Epidermal melanocyte (primary cell): ENCODE measurements at regions not wholly inside any gene's neighbourhood (a gene's known extent, or its start where the extent isn't known, plus 50 kb on each side); places are given as distances from the start of the nearest gene placed in this dataset.

Experiments used
- DNase-seq: peaks from one replicate; pipeline ENCODE4 v3.0.0; 2011; ENCODE audit warnings: low spot score; ENCODE audit not compliant: insufficient read length

- DNase-seq: no peak
Observed at GRCh38 chr11:115802641-115803040, 298.4 kb upstream of the CADM1 start.

GRCh38 chr11:115792903-115793302, 288.7 kb upstream of the CADM1 start:
- no peak for DNase-seq

- DNase-seq: no peak
Observed at GRCh38 chr11:115787302-115787701, 283.1 kb upstream of the CADM1 start.

DNA sequence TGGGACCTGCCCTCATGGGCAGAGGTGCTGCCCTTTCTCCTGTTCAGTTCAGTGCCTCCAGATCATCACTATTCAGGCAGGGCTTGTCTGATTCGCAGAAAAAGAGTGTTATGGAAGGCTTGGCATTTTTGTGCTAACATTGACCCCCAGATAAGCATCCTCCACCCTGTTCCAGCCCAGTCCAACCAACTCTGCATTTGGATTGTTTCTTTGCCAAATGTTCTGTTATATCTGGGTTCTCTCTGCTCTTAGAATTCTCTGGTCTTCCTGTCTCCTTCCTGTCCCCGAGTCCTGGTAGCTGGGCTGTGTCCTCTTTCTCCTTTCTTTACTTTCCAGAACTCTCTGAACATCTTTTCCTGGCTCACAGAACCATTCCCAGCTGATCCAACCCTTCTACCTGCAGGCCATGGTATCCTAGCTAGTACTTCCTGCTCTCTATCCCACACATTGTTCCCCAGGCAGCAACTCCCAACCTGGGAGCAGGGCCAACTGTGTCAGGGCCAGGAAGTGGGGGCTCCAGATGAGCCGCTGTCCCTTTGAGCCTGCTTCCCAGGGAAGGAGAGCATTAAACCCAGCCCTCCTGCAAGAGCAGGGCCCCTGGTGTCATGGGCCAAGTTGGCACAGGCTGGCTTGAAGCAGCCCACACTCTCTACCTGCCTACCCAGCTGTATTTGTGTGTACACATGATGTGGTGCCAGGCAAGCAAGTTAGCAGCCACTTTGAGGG, 280.7 kb upstream of the CADM1 start:
- DNase-seq: no peak

- DNase-seq: no peak
Observed at GRCh38 chr11:115780646-115781362, 276.6 kb upstream of the CADM1 start.

GRCh38 chr11:115778928-115779650, 274.9 kb upstream of the CADM1 start:
- DNase-seq: no peak

DNA sequence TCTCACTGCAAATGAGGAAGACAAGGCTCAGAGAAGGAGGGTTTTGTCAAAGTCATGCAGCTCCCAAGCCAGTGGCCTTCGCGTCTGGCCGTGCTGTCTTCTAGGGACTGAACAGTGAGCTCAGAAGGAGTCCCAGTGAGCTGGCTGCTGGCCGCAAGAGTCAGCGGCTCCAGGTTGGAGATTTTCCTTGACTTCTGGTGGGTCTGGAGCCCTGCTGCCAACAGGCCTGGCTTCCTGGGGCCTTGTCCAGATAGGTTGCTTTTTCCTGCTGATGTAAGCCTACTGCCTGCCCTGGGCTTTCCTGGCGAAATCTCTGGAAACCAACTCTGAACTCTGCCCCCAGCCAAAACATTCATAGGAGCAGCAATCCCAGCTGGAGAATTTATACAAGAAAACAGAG, 272.7 kb upstream of the CADM1 start:
- DNase-seq: no peak

DNA sequence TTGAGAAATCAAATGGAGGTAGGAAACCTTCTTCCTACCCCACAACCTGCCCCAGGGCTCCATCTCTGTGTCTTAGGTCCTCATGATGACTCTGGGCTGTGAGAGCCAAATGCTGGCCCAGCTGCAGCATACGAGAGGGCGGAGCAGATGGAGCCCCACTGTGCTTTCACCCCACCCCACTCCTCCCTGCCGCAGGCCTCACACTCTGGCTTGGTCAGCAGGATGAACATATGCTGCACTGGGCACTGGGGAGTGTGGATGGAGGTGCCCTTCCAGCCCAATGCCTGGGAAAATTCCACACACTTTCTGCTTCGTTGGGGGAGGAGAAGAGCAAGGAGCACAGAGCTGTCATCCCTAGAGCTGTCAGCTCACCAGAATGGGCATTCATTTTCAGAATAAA, 271.6 kb upstream of the CADM1 start:
- DNase-seq: no peak

DNA sequence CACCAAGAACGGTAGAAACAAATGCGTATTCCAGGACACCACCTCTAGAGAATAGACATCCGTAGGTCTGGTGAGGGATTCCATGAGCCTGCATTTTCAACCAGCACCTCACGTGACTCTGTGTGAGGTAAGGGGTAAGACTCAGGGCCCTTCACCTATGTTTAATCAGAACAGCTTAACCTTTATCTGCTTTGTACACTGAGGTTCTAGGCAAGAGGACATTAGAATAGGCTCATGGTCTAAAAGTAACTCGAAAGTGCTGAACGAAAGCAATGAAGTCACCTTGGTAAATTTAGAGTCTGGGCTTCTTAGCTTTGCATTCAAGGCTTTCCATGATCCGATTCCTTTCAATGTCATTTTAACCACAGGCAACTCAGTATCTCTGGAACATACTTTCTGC, 270.5 kb upstream of the CADM1 start:
- DNase-seq: no peak

GRCh38 chr11:115769891-115770290, 265.7 kb upstream of the CADM1 start:
- DNase-seq: no peak

DNA sequence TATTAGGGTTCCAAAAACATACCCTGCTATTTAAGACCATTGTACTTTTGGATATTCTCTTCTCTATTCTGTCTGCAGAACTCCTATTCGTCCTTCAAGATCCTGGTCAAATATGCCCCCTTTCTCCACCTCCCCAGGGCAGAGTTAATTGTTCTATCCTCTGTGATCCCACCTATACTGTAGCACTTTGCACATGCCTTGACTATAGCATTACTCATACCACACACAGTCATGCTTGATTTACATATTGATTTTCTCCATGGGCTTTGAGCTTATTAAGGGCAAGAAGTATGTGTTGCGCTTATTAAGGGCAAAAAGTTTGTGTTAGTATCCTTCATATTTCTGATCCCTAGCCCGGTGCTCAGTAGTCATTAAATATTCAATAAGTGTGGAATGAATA, 263.7 kb upstream of the CADM1 start:
- no peak for DNase-seq

- DNase-seq: no peak
Observed at GRCh38 chr11:115767047-115767802, 263.0 kb upstream of the CADM1 start.

DNA sequence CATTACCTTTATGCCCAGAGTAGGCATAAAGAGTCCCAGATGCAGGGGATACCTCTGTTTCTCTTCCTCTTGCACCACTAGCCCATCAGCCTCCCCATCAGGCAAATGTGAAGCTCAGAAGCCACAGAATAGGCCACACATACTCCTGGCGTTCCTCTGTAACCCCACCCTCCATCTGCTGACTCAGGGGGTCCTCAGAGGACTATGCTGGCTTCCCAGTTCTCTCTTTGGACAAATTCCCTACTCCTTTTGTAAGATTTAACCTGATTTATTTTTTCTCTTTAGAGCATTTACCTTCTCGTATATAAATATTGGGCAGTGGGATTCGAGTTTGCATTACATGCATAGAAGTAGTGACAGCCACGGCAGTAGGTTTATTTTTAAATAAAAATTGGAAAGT, 262.3 kb upstream of the CADM1 start:
- no peak for DNase-seq

GRCh38 chr11:115765803-115766239, 261.6 kb upstream of the CADM1 start:
- no peak for DNase-seq

GRCh38 chr11:115764176-115764575, 260.0 kb upstream of the CADM1 start:
- no peak for DNase-seq

- DNase-seq: no peak
Observed at GRCh38 chr11:115761817-115762216, 257.6 kb upstream of the CADM1 start.

- DNase-seq: no peak
Observed at GRCh38 chr11:115761348-115761747, 257.1 kb upstream of the CADM1 start.

- no peak for DNase-seq
Observed at GRCh38 chr11:115760461-115761320, 256.5 kb upstream of the CADM1 start.

DNA sequence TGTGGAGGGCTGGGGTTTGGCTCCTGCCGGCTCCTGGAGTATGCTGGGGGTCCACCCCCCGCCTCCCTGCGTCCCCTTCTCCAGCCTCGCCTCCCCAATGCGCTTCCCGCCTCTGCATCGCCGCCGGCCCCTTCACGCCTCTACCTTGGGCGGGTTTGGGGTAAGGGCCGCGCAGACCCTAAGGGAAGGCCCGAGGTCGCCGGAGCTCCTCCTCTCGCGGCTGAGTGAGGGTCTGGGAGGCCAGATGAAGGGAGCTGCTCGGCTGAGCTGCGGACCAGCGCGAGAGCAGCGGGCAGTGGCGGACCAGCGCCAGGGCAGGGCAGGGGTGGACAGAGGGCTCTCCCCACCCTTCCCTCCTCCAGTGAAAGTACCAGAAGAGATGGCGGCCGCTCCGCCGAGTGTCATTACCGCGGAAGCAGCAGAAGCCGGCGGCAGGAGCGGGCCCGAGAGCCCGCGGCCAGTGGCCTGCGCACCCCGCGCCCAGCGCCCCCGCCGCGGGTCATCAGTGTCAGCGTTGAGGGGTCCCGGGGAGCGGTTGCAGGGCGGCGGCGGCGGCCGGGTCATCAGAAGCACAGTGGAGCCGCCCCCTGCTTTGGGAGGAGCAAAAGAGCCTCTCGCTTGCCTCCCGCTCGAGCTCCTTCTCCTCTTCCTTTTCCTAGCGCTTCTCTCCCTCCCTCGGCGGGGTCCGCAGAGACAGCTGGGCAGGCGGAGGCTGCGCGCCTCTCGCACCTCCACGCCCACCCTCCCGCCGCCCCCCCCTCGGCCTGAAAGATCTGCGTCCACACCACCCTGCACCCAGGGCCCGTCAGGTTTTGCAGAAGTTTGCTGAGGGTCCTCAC, 255.6 kb upstream of the CADM1 start:
- DNase-seq: no peak

- no peak for DNase-seq
Observed at GRCh38 chr11:115758011-115758410, 253.8 kb upstream of the CADM1 start.
